Activated CD4-positive, alpha-beta T cell treated with anti-CD3 and anti-CD28 coated beads, Interleukin-2, amount 50 U/mL, for 4 hours (primary cell): ENCODE measurements at regions not wholly inside any gene's neighbourhood (a gene's known extent, or its start where the extent isn't known, plus 50 kb on each side); places are given as distances from the start of the nearest gene placed in this dataset.

Experiments
- DNase-seq, 2 experiments: peaks; one replicate each; pipeline ENCODE4 v3.0.0-alpha.2; 2020

GRCh38 chr3:94520364-94520763, 457.5 kb downstream of the NSUN3 start:
- no peak for DNase-seq

GRCh38 chr3:94522488-94522887, 459.6 kb downstream of the NSUN3 start:
- DNase-seq: no peak

DNA sequence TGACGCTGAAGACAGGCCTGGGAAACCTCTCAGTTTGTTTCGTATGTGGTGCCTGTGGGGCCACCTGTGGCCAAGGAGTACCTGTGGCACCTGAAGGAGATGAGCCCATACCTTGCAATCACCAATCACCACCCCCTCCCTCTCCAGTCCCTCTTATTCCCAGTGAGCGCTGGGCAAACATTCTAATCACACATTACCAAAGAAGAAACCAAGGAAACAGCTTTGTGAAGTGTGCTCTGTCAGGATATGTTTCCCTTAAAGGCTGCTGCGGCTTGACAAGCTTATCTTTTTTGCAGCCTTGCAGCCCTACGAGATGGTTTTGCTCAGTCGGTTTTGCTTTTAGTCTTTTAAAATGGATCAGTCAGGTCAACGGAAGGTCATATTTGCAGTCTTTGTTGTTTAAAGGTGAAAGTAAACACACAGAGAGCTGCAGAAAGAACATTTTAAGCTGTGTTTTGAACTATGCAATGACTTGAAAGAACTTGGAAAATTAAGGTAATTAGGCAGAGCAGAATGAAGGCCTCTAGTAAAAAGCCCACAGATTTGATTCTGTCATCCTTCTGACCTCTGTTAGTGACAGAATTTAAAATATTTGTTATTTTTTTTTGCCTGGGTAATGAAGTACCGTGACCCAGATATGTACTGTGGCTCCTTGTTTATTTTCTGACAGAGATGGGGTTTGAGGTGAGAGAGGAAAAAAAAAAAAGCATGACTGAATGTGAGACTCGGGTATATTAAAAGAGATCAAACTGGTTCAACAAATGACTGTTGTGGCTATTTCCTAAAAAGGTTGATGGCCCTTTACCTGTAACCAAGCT, 461.4 kb downstream of the NSUN3 start:
- DNase-seq: no peak

DNA sequence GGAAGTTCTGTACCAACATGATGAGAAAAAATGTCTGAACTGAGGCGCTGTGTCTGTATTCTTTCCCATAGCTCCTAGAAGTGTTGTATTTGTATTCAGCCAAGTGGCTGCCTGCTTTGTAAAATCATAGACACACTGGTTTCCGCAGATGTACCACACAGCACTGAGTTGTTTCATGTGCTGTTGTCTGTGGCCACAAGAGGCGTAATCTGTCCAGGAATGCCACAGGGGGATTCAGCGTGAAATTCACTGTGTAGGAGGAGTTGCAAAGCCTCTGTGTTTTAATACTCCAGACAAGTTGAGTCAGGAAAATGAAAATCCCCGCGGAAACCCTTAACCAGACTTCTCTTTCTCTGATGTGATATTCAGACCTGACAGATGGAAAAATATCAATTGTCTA, 462.2 kb downstream of the NSUN3 start:
- DNase-seq: no peak

DNA sequence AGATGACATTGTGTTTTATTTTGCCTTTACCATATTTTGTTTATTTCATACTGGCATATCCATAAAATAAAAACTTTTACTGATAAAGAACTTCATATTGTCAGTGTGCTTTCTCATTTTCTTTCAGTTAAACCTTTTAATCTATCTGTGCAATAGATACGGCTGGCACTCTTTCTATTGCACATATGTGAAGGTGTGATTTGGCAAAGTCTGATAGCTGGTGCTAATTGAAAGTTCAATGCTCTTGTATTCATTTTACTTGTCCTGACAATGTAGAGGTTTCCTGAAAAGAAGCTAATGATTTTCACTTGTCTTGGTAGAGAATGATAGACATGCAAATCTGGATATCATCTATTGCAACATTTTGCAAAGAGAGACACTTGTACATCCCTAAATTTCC, 467.0 kb downstream of the NSUN3 start:
- no peak for DNase-seq

DNA sequence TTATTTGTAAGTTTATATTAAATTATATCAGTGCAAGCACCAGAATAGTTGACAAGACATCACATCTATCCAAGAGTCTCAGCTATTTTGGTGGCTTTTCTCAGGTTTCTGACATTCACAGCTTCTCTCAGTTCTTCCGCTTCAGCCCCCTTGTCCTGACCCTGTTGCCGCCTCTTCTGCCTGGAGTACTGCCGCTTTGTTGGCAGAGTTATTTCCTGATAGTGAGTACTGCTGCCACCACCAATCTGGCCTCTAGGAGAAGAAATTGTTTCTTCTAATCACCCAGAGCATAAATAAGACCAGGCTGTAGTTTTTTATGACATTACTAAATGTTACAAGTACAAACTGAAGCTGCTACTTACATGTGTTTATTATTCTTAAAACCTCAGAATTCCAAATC, 470.1 kb downstream of the NSUN3 start:
- DNase-seq: no peak

- DNase-seq: no peak
These were observed 477.1 kb downstream of the NSUN3 start for GRCh38 chr3:94539937-94540336.

DNA sequence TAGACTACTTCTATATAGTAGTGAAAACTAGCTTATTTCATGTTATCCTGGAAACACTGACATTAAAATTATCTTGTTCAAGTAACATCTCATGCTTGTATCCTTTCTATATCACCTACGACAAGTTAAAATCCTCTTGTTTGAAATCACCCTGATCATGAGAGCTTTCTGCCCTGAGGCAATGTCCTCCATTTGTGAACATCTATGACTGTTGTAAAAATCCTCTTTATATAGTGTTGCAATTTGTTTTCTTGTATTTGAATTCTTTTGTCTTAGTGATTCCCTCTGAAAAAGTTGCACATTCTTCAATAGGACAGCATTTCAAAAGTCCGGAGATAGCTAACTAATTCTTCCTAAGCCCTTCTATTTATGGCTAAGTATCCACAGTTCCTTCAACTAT, 480.3 kb downstream of the NSUN3 start:
- DNase-seq: no peak

DNA sequence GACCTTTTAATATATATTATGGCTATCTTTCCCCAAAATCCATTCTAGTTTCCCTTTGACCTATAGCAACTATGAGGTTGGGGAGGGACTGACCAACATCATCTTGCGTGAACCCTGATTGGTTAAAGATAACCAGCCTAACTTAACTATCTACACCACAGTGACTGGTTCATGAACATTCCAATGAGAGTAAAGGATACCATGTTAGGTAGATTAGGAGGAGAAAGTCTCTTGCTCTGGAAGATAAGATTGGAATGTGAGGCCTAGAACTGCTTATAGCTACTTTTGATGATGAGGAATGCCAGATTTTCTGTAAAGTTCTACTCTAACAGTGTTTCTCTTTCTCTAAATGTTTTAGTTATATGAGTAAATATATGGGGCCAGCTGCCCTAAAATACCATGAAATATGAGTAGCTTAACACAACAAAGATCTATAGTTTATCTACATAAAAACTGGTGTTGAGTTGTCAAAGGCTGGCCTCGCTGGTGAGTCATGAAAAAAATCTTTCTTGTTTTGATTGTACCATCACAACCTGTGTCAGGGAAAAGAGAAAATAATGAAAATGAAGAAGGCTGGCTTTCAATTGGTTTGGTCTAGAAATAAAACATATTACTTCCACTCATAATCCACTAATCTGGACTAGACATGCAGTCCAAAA, 481.4 kb downstream of the NSUN3 start:
- DNase-seq: no peak

DNA sequence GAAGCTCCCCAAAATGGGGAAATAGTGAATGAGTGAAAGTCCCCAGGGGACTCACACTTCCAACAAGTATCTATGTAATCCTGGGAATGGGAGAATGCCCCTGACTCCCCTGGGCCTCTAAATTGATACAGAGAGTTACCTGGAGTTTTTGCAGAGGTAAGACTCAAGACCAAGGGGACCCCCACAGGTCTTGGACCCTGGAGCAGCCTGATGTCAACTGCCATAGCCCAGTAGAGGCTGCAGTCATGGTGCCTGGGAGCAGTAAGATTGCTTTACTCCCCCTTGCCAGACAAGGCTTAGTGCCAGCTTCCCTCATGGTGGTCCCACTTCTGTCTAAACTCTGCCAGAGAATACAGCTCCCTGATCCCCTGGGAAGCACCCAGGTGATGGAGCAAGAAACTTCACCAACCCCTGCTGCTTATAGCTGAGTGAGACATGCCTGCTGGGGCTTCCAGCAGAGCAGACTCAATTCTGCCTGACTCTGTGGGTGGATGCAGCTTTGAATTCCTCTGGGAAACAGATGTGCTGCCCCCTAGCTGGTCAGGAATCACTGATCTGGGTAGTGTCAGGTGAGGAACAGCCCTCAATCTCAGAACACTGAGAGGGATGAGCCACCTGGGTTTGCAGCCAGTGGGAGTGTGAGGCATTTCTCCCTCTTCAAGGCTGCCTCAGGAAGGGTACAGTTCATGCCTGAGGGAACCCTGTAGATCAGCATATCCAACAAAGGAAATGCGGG, 485.9 kb downstream of the NSUN3 start:
- DNase-seq: no peak

DNA sequence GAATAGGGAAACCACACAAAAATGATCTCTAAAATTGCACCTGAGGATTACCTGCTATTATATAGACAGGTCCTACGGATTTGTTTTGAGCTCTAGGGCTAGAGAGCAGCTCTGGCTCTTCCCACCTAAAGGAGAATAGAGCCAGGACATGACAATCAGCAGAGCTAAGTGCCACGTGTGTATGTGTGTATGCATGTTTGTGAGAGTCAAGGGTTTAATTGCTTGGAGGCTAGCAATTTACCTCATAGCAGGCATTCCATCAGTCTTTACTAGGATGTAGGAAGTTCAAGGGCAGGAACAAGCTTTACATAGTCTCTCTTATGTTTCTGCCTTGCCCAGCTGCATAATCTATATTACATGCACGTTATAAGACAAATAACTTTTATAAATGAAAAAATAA, 498.2 kb downstream of the NSUN3 start:
- DNase-seq: no peak

DNA sequence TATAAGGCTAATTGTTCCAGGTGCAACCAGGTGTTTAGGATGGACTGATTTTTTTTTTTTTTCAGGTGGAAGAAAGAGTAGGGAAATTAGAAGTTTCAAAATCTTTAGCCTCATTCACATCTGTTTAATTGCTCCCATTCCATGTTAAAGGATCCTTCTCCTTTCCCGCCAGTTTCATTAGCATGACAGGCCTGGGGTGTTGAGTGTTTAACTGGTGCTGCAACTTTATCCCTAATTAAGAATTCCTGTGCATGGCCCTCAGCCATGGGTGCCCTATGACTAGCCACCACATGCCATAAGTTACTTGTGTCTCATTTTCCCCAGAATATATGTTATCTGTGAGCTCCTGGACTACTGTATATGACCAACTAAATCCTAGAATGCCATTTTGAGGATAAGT, 501.4 kb downstream of the NSUN3 start:
- no peak for DNase-seq

GRCh38 chr3:94568041-94568440, 505.2 kb downstream of the NSUN3 start:
- no peak for DNase-seq

DNA sequence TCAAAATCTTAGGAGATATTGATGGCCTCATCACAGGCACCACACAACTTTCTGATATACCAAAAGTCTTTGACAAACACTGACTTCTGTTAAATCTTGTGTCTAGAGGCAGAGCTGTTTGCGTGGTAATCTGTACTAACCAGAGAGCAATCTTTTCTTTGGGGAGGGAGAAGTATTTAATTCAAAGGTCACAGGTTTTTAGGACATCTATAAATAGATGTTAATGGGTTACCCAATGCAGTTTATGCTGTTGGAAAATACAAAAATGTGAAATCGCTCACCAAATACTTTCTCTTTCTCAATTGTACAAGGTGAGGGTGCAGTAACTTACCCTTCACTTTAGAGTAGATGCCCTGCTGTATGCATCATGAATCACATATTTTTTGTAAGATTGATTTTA, 510.5 kb downstream of the NSUN3 start:
- no peak for DNase-seq

- no peak for DNase-seq
These were observed 524.4 kb downstream of the NSUN3 start for GRCh38 chr3:94587291-94587690.

GRCh38 chr3:94593526-94594150, 530.8 kb downstream of the NSUN3 start:
- no peak for DNase-seq

DNA sequence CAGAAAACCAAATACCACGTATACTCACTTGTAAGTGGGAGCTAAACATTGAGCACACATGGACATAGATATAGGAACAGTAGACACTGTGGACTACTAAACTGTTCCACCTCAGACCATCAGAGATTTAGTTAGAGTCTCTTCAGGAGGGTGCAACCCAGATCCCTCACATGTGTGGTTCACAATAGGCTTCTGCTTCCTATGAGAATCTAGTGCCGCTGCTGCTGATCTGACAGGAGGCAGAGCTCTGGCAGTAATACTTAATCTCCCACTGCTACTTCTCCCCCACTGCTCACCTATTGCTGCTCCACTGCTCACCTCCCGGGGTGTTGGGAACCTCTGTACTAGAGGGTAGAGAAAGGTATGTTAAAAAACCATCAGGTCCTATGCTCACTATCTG, 533.3 kb downstream of the NSUN3 start:
- DNase-seq: no peak

DNA sequence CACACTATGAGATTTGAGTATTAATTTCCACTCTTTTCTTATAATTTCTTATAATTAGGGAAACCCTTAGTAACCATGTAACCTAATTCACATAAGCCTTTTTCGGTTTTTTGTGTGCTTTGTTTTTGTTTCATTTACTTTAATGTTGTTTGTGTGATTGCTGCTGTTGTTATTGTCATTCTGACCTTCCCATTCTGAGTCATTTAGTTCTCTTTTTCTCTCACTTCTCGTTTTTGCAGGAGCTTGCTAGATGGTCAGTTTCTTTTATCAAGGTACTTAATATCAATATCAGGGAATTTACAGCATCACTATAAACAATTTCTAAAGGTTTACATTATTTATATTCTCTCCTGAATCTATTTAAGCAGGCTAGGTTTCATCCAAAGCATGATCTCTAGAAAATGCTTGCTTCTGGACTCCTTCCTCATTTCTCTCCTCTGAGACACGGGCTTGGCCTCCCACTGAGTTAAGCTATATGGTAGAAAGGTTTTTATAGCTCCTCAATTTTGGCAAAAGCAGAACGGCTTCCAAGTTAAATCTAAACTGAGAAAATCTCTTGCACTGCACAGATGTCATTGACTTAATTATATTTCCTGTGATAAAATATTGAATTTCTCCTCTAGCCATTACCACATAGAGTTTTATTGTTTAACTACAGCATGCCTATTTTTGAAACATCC, 534.2 kb downstream of the NSUN3 start:
- no peak for DNase-seq

GRCh38 chr3:94607778-94608177, 544.9 kb downstream of the NSUN3 start:
- DNase-seq: no peak

DNA sequence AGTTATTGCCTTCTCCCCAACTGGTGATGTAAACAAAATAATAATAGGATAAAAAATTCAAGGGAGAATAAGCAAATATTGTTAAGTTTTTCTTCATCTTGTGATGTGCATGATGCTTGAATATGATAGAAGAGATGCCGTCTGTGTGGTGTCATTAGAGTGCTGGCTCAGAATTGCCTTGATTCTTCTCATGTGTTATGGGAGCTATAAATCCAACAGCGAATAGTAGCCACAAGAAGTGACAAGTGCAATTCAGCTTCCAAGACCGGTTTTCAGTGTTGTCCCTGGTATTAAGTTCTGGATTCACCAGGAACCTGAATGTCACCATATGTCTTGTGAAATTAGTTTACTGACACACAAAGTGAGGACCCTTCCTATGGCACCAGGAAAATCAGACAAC, 547.0 kb downstream of the NSUN3 start:
- DNase-seq: no peak

GRCh38 chr3:94611596-94611995, 548.7 kb downstream of the NSUN3 start:
- DNase-seq: no peak

- no peak for DNase-seq
These were observed 549.8 kb downstream of the NSUN3 start for GRCh38 chr3:94612631-94613030.

DNA sequence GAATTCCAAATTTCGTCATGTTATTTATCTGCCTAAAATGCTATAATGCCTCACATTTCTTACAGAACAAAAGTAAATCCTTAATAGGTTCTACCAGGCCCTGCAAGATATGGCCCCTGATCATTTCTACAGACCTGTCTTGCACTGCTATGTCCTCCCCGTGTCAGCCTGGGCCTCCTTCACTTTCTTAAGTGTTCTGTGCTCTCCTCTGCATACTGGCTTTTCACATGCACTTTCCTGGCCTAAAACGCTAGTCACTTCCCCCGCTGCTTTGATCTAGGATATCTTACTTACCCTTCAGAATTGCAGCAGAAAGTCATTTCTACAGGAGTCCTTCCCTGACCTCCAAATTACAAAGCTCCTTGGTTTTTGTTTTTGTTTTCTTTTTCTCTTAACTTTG, 551.3 kb downstream of the NSUN3 start:
- no peak for DNase-seq
